Loucy (cell line): ENCODE measurements at regions not wholly inside any gene's neighbourhood (a gene's known extent, or its start where the extent isn't known, plus 50 kb on each side); places are given as distances from the start of the nearest gene placed in this dataset.

Experiments
- H2AFZ ChIP-seq: fragments of 200-600 bp; sonication (generic); 2 replicates; pipeline ENCODE4 v1.6.0; 2016; ENCODE audit warnings: antibody characterized with exemption, mild to moderate bottlenecking, low read length, moderate library complexity
- H3F3A ChIP-seq: fragments of 200-600 bp; 2 replicates; pipeline ENCODE4 v1.6.0; 2016; ENCODE audit warnings: antibody characterized with exemption, low read depth, mild to moderate bottlenecking
- H3K27me3 ChIP-seq: fragments of 200-600 bp; sonication (generic); 2 replicates; pipeline ENCODE4 v1.6.1; 2014; ENCODE audit warnings: low read length, mild to moderate bottlenecking; ENCODE audit not compliant: insufficient read depth, poor library complexity, severe bottlenecking
- H3K36me3 ChIP-seq: fragments of 200-600 bp; sonication (generic); 2 replicates; pipeline ENCODE4 v1.6.1; 2016; ENCODE audit warnings: low read length; ENCODE audit not compliant: insufficient read depth
- H3K4me1 ChIP-seq: fragments of 200-600 bp; sonication (generic); 2 replicates; pipeline ENCODE4 v1.5.1; 2014; ENCODE audit warnings: low read length, mild to moderate bottlenecking; ENCODE audit not compliant: insufficient read depth, poor library complexity, severe bottlenecking
- H3K4me2 ChIP-seq: fragments of 200-600 bp; sonication (generic); 2 replicates; pipeline ENCODE4 v1.6.0; 2014; ENCODE audit warnings: antibody characterized with exemption, low read length, low read depth, mild to moderate bottlenecking; ENCODE audit not compliant: poor library complexity, severe bottlenecking
- H3K4me3 ChIP-seq: fragments of 200-600 bp; sonication (generic); 2 replicates; pipeline ENCODE4 v1.5.1; 2014; ENCODE audit warnings: low read length, mild to moderate bottlenecking, mixed read lengths; ENCODE audit not compliant: poor library complexity, severe bottlenecking
- H3K79me2 ChIP-seq: fragments of 200-600 bp; sonication (generic); 2 replicates; pipeline ENCODE4 v1.6.1; 2014; ENCODE audit warnings: low read length; ENCODE audit not compliant: insufficient read depth
- H3K9ac ChIP-seq: fragments of 200-600 bp; sonication (generic); 2 replicates; pipeline ENCODE4 v1.6.0; 2014; ENCODE audit warnings: mild to moderate bottlenecking, low read depth, low read length, moderate library complexity; ENCODE audit not compliant: poor library complexity, severe bottlenecking
- H3K9me2 ChIP-seq: fragments of 200-600 bp; sonication (generic); replicated peaks from 2 replicates; pipeline ENCODE4 v1.6.1; 2016; ENCODE audit warnings: low read depth, low read length, mixed read lengths
- H3K9me3 ChIP-seq: fragments of 200-600 bp; sonication (generic); 2 replicates; pipeline ENCODE4 v1.6.1; 2014; ENCODE audit warnings: mild to moderate bottlenecking, antibody characterized with exemption, low read length, low read depth; ENCODE audit not compliant: insufficient read depth
- H4K20me1 ChIP-seq: fragments of 200-600 bp; sonication (generic); 2 replicates; pipeline ENCODE4 v1.6.0; 2014; ENCODE audit warnings: antibody characterized with exemption, low read length, mild to moderate bottlenecking; ENCODE audit not compliant: insufficient read depth, poor library complexity, severe bottlenecking
- CTCF ChIP-seq: fragments of 200-600 bp; sonication (generic); conservative IDR thresholded peaks from 2 replicates; pipeline ENCODE4 v1.5.1; 2014; ENCODE audit warnings: mild to moderate bottlenecking, antibody characterized with exemption, low read length
- EZH2phosphoT487 ChIP-seq: fragments of 200-600 bp; IDR thresholded peaks from 2 replicates; pipeline ENCODE4 v1.6.1; 2018; ENCODE audit warnings: antibody characterized with exemption, mild to moderate bottlenecking, moderate library complexity, borderline replicate concordance

GRCh38 chr15:79515300-79516027 lies 83.3 kb downstream of the MINAR1 start:
- TF ChIP-seq EZH2phosphoT487 (no peak), CTCF (no peak)
- no peaks in the 10 kb centered on the region for H3K27me3 ChIP-seq
- no peaks in the 10 kb centered on the region for H3K9me3 ChIP-seq
- no peaks in the 10 kb centered on the region for H3F3A ChIP-seq
- H3K4me3 ChIP-seq, result no peak overlapping the region
- no peaks in the 10 kb centered on the region for H3K9me2 ChIP-seq
- H3K4me2 ChIP-seq, result no peak overlapping the region
- no peak overlapping the region for H3K9ac ChIP-seq
- no peaks in the 10 kb centered on the region for H4K20me1 ChIP-seq
- no peaks in the 10 kb centered on the region for H3K79me2 ChIP-seq
- no peak overlapping the region for H2AFZ ChIP-seq
- H3K36me3 ChIP-seq, result no peaks in the 10 kb centered on the region
- no peaks in the 10 kb centered on the region for H3K4me1 ChIP-seq

GRCh38 chr15:79516155-79516554 lies 84.0 kb downstream of the MINAR1 start:
- Histone ChIP-seq H3K9me2 (no peaks in the 10 kb centered on the region), H3K9ac (no peak overlapping the region), H4K20me1 (no peaks in the 10 kb centered on the region), H3K79me2 (no peaks in the 10 kb centered on the region), H2AFZ (no peak overlapping the region), H3K4me2 (no peak overlapping the region), H3K36me3 (no peaks in the 10 kb centered on the region), H3K27me3 (no peaks in the 10 kb centered on the region), H3K4me1 (no peaks in the 10 kb centered on the region), H3F3A (no peaks in the 10 kb centered on the region), H3K4me3 (no peak overlapping the region), H3K9me3 (no peaks in the 10 kb centered on the region)
- no peak for TF ChIP-seq EZH2phosphoT487
- no peak for TF ChIP-seq CTCF

- Histone ChIP-seq H3K4me1 (no peaks in the 10 kb centered on the region), H3K4me3 (no peak overlapping the region), H3K27me3 (no peaks in the 10 kb centered on the region), H4K20me1 (no peaks in the 10 kb centered on the region), H3F3A (no peaks in the 10 kb centered on the region), H3K4me2 (no peak overlapping the region), H3K9me3 (no peaks in the 10 kb centered on the region), H2AFZ (no peak overlapping the region), H3K36me3 (no peaks in the 10 kb centered on the region), H3K9me2 (no peaks in the 10 kb centered on the region), H3K79me2 (no peaks in the 10 kb centered on the region), H3K9ac (no peak overlapping the region)
- TF ChIP-seq EZH2phosphoT487, result no peak
- TF ChIP-seq CTCF, result no peak
Measured at GRCh38 chr15:79516646-79517045, 84.5 kb downstream of the MINAR1 start.
